Mesothelial cell of epicardium (in vitro differentiated cells): ENCODE measurements at regions not wholly inside any gene's neighbourhood (a gene's known extent, or its start where the extent isn't known, plus 50 kb on each side); places are given as distances from the start of the nearest gene placed in this dataset.

ENCODE experiments used
- DNase-seq, 2 experiments: peaks; one replicate each; pipeline ENCODE4 v3.0.0; 2021; ENCODE audit warnings: low spot score in 2 of 2; ENCODE audit not compliant: unreplicated experiment in 2 of 2
- H3K27ac Mint-ChIP-seq: 2 replicates; pipeline ENCODE4 v1.8.0; 2021; ENCODE audit warnings: mixed read lengths
- H3K27me3 Mint-ChIP-seq: 2 replicates; pipeline ENCODE4 v1.8.0; 2021; ENCODE audit warnings: low read depth, mixed read lengths
- H3K36me3 Mint-ChIP-seq: 2 replicates; pipeline ENCODE4 v1.8.0; 2021; ENCODE audit warnings: mixed read lengths
- H3K4me1 Mint-ChIP-seq: 2 replicates; pipeline ENCODE4 v1.8.0; 2021; ENCODE audit warnings: mixed read lengths
- H3K4me3 Mint-ChIP-seq: 2 replicates; pipeline ENCODE4 v1.8.0; 2021; ENCODE audit warnings: mild to moderate bottlenecking, moderate library complexity, mixed read lengths
- H3K9me3 Mint-ChIP-seq: 2 replicates; pipeline ENCODE4 v1.8.0; 2021; ENCODE audit warnings: mixed read lengths
- TF ChIP-seq, protein P1 (sequence below): fragments of 200-600 bp; sonication (generic); IDR thresholded peaks from one replicate; pipeline ENCODE4 v1.5.0; 2021; ENCODE audit warnings: antibody characterized with exemption; ENCODE audit not compliant: unreplicated experiment

GRCh38 chr1:187762118-187762517 lies 933.4 kb downstream of the PLA2G4A start:
- Mint-ChIP-seq H3K27me3 (no peaks in the 10 kb centered on the region), H3K4me3 (no peak overlapping the region), H3K4me1 (peaks cover 5% of the 10 kb centered on the region), H3K36me3 (no peaks in the 10 kb centered on the region), H3K27ac (no peak overlapping the region), H3K9me3 (peaks cover 11% of the 10 kb centered on the region)
- DNase-seq, result no peak
- TF ChIP-seq, protein P1, sequence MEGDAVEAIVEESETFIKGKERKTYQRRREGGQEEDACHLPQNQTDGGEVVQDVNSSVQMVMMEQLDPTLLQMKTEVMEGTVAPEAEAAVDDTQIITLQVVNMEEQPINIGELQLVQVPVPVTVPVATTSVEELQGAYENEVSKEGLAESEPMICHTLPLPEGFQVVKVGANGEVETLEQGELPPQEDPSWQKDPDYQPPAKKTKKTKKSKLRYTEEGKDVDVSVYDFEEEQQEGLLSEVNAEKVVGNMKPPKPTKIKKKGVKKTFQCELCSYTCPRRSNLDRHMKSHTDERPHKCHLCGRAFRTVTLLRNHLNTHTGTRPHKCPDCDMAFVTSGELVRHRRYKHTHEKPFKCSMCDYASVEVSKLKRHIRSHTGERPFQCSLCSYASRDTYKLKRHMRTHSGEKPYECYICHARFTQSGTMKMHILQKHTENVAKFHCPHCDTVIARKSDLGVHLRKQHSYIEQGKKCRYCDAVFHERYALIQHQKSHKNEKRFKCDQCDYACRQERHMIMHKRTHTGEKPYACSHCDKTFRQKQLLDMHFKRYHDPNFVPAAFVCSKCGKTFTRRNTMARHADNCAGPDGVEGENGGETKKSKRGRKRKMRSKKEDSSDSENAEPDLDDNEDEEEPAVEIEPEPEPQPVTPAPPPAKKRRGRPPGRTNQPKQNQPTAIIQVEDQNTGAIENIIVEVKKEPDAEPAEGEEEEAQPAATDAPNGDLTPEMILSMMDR, result no peak

GRCh38 chr1:187763465-187763864 lies 934.7 kb downstream of the PLA2G4A start:
- TF ChIP-seq, protein P1, result no peak
- Mint-ChIP-seq H3K4me1 (peaks cover 5% of the 10 kb centered on the region), H3K9me3 (peaks cover 4% of the 10 kb centered on the region), H3K27me3 (no peaks in the 10 kb centered on the region), H3K36me3 (no peaks in the 10 kb centered on the region), H3K4me3 (no peak overlapping the region), H3K27ac (no peak overlapping the region)
- no peak for DNase-seq

DNA sequence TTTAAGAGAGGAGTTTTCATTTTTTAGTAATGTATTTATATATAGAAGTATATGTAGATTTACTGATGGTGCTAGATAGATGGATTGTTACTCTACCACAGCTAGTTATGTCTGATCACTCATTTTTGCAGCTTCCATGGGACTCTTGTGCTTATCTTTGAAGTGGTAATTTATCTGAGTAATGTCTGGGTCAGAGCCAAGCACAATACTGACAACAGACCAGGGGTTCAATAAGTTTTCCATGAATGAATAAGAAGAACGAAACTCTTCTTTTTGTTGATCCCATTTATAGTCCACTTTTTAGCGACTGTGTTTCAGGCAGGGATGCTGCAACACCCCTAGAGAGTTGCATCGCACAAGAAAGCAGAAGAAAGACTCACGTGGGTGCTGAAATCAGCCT lies 935.2 kb downstream of the PLA2G4A start:
- Mint-ChIP-seq H3K4me1 (peaks cover 5% of the 10 kb centered on the region), H3K27ac (no peak overlapping the region), H3K27me3 (no peaks in the 10 kb centered on the region), H3K36me3 (no peaks in the 10 kb centered on the region), H3K4me3 (no peak overlapping the region), H3K9me3 (peaks cover 4% of the 10 kb centered on the region)
- TF ChIP-seq, protein P1, result no peak
- no peak for DNase-seq

DNA sequence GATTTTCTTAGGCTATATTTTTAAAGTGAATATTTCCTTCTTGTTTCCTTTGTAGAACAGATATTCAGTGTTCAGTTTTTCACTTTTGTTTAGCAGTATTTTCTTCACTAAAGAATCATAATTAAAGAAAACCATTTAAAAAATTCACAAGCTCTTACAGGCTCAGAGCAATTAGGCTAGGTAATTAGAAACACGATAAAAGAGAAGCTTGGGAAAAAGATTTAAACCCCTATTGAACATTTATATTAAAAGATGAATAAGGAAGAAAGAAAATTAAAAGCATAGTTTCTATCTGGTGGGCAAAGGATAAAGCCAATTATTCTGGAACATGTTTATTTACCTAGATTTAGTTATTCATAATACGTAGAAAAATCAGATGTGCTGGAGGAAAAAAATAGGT lies 942.6 kb downstream of the PLA2G4A start:
- Mint-ChIP-seq H3K27me3 (no peaks in the 10 kb centered on the region), H3K36me3 (no peaks in the 10 kb centered on the region), H3K4me3 (no peak overlapping the region), H3K9me3 (peaks cover 10% of the 10 kb centered on the region), H3K4me1 (peaks cover 11% of the 10 kb centered on the region), H3K27ac (no peak overlapping the region)
- TF ChIP-seq, protein P1, result no peak
- no peak for DNase-seq

DNA sequence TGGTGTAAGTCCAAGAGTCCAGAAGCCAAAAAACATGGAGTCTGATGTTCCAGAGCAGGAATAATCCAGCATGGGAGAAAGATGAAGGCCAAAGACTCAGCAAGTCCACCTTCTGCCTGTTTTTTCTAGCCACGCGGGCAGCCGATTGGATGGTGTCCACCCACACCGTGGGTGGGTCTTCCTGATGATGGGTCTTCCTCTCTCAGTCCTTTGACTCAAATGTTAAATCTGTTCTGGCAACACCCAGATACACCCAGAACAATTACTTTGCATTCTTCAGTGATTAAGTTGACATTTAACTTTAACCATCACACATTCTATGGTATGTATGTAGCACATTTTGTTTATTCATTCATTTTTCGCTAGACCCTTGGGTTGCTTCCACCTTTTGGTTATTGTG lies 944.4 kb downstream of the PLA2G4A start:
- TF ChIP-seq, protein P1, result no peak
- DNase-seq, result no peak
- Mint-ChIP-seq H3K4me1 (peaks cover 11% of the 10 kb centered on the region), H3K27me3 (no peaks in the 10 kb centered on the region), H3K36me3 (no peaks in the 10 kb centered on the region), H3K27ac (no peak overlapping the region), H3K4me3 (no peak overlapping the region), H3K9me3 (peaks cover 10% of the 10 kb centered on the region)

GRCh38 chr1:187787736-187788135 lies 959.0 kb downstream of the PLA2G4A start:
- TF ChIP-seq, protein P1, result no peak
- H3K4me3 Mint-ChIP-seq, result no peak overlapping the region
- H3K27ac Mint-ChIP-seq, result peak overlapping the region; percentile 33
- H3K4me1 Mint-ChIP-seq, result peaks cover 4% of the 10 kb centered on the region
- no peak for DNase-seq
- H3K9me3 Mint-ChIP-seq, result peaks cover 6% of the 10 kb centered on the region
- H3K36me3 Mint-ChIP-seq, result peaks cover 3% of the 10 kb centered on the region
- H3K27me3 Mint-ChIP-seq, result no peaks in the 10 kb centered on the region
